Upper lobe of left lung (tissue), 4 donors: ENCODE measurements at regions not wholly inside any gene's neighbourhood (a gene's known extent, or its start where the extent isn't known, plus 50 kb on each side); places are given as distances from the start of the nearest gene placed in this dataset.

ENCODE experiments used
- CTCF ChIP-seq, 6 experiments: fragments of 450-650 bp in 4 of 6; fragments of 200-600 bp in 2 of 6; sonication (generic) in 2 of 6; IDR thresholded peaks; one replicate each; pipeline ENCODE4 v1.5.1; 2016 to 2019; ENCODE audit warnings: antibody characterized with exemption in 6 of 6
- EP300 ChIP-seq, 4 donors: sonication (generic); formaldehyde crosslinking; IDR thresholded peaks; one replicate each; pipeline ENCODE4 v1.5.1; 2017; ENCODE audit warnings: antibody characterized with exemption in 4 of 4, control low read depth in 2 of 4
- POLR2A ChIP-seq, 4 donors: fragments of 450-650 bp; IDR thresholded peaks; one replicate each; pipeline ENCODE4 v1.5.1; 2016 to 2017; ENCODE audit warnings: antibody characterized with exemption in 4 of 4, mild to moderate bottlenecking in 2 of 4
- POLR2AphosphoS5 ChIP-seq, 2 donors: sonication (generic); formaldehyde crosslinking; IDR thresholded peaks; one replicate each; pipeline ENCODE4 v1.5.1; 2017; ENCODE audit warnings: antibody characterized with exemption in 2 of 2

- TF ChIP-seq POLR2AphosphoS5 (IDR thresholded peaks at IDR 0.05) (no peak), CTCF (IDR thresholded peaks at IDR 0.05) (no peak), POLR2A (IDR thresholded peaks at IDR 0.05) (no peak), EP300 (IDR thresholded peaks at IDR 0.05) (no peak)
Measured at GRCh38 chr6:139597087-139597763, 222.8 kb upstream of the CITED2 start.
